SK-N-SH treated with all-trans-retinoic acid at 6 μM for 48 hours (cell line): ENCODE measurements at regions not wholly inside any gene's neighbourhood (a gene's known extent, or its start where the extent isn't known, plus 50 kb on each side); places are given as distances from the start of the nearest gene placed in this dataset.
A peak's percentile ranks its signal among the peaks of the same experiment; 100 is the strongest.

Source experiments
- ATAC-seq: fragments of 200-7000 bp; cut with Tn5 transposase; 3 replicates; pipeline ENCODE4 v1.9.1; 2020; ENCODE audit warnings: mild to moderate bottlenecking, moderate library complexity
- ARNTL ChIP-seq: fragments of 450-650 bp; formaldehyde crosslinking; IDR thresholded peaks from 2 replicates; pipeline ENCODE4 v1.5.0; 2020; ENCODE audit warnings: low read depth, mild to moderate bottlenecking, moderate library complexity, borderline replicate concordance
- BACH2 ChIP-seq: fragments of 250-450 bp; sonication (Bioruptor Pico); IDR thresholded peaks from 2 replicates; pipeline ENCODE4 v1.9.0; 2021; ENCODE audit warnings: mild to moderate bottlenecking, borderline replicate concordance
- CREB5 ChIP-seq: fragments of 250-450 bp; sonication (Bioruptor Pico); IDR thresholded peaks from 2 replicates; pipeline ENCODE4 v1.5.1; 2020; ENCODE audit warnings: low read depth, mild to moderate bottlenecking, moderate library complexity
- CSDC2 ChIP-seq: fragments of 250-450 bp; sonication (Bioruptor Pico); IDR thresholded peaks from 2 replicates; pipeline ENCODE4 v1.5.0; 2020; ENCODE audit warnings: mild to moderate bottlenecking, moderate library complexity
- CSRNP3 ChIP-seq: fragments of 250-450 bp; sonication (Bioruptor Pico); IDR thresholded peaks from 2 replicates; pipeline ENCODE4 v1.5.1; 2021; ENCODE audit warnings: mild to moderate bottlenecking, moderate library complexity
- ESRRG ChIP-seq: fragments of 250-450 bp; sonication (Bioruptor Pico); IDR thresholded peaks from 2 replicates; pipeline ENCODE4 v1.6.1; 2021; ENCODE audit warnings: mild to moderate bottlenecking
- GLIS3 ChIP-seq: fragments of 250-450 bp; sonication (Bioruptor Pico); IDR thresholded peaks from 2 replicates; pipeline ENCODE4 v1.5.0; 2020; ENCODE audit warnings: mild to moderate bottlenecking, moderate library complexity
- ISL1 ChIP-seq: fragments of 250-450 bp; sonication (Bioruptor Pico); IDR thresholded peaks from 2 replicates; pipeline ENCODE4 v2.1.2; 2022; ENCODE audit warnings: mild to moderate bottlenecking, moderate library complexity
- OSR1 ChIP-seq: fragments of 250-450 bp; sonication (Bioruptor Pico); IDR thresholded peaks from 2 replicates; pipeline ENCODE4 v1.8.0; 2022; ENCODE audit warnings: moderate library complexity, mild to moderate bottlenecking, inconsistent platforms
- PATZ1 ChIP-seq: fragments of 250-450 bp; sonication (Bioruptor Pico); IDR thresholded peaks from 2 replicates; pipeline ENCODE4 v1.8.0; 2020; ENCODE audit warnings: mild to moderate bottlenecking, moderate library complexity, borderline replicate concordance
- POU6F1 ChIP-seq: fragments of 250-450 bp; sonication (Bioruptor Pico); IDR thresholded peaks from 2 replicates; pipeline ENCODE4 v1.8.0; 2021; ENCODE audit warnings: low read depth, mild to moderate bottlenecking, moderate library complexity, borderline replicate concordance
- PPARA ChIP-seq: fragments of 250-450 bp; sonication (Bioruptor Pico); IDR thresholded peaks from 2 replicates; pipeline ENCODE4 v1.5.0; 2020; ENCODE audit warnings: mild to moderate bottlenecking, borderline replicate concordance
- RARB ChIP-seq: fragments of 250-450 bp; sonication (Bioruptor Pico); IDR thresholded peaks from 2 replicates; pipeline ENCODE4 v1.8.0; 2021; ENCODE audit warnings: mild to moderate bottlenecking, moderate library complexity
- TOX ChIP-seq: fragments of 250-450 bp; sonication (Bioruptor Pico); IDR thresholded peaks from 2 replicates; pipeline ENCODE4 v1.8.0; 2021; ENCODE audit warnings: mild to moderate bottlenecking, moderate library complexity, borderline replicate concordance
- TSHZ2 ChIP-seq: fragments of 250-450 bp; sonication (Bioruptor Pico); IDR thresholded peaks from 2 replicates; pipeline ENCODE4 v1.5.0; 2020; ENCODE audit warnings: mild to moderate bottlenecking, moderate library complexity
- ZFP3 ChIP-seq: fragments of 250-450 bp; sonication (Bioruptor Pico); IDR thresholded peaks from 2 replicates; pipeline ENCODE4 v1.5.0; 2020; ENCODE audit warnings: mild to moderate bottlenecking, moderate library complexity
- ZFP30 ChIP-seq: fragments of 450-650 bp; formaldehyde crosslinking; IDR thresholded peaks from 2 replicates; pipeline ENCODE4 v1.5.0; 2022; ENCODE audit warnings: mild to moderate bottlenecking, moderate library complexity
- ZNF565 ChIP-seq: fragments of 450-650 bp; formaldehyde crosslinking; conservative IDR thresholded peaks from 2 replicates; pipeline ENCODE4 v1.5.0; 2020; ENCODE audit warnings: low read depth, mild to moderate bottlenecking, moderate library complexity
- ZNF70 ChIP-seq: fragments of 450-650 bp; formaldehyde crosslinking; IDR thresholded peaks from 2 replicates; pipeline ENCODE4 v1.5.0; 2020; ENCODE audit warnings: mild to moderate bottlenecking, moderate library complexity
- ZNF8 ChIP-seq: fragments of 450-650 bp; formaldehyde crosslinking; IDR thresholded peaks from 2 replicates; pipeline ENCODE4 v1.5.0; 2020; ENCODE audit warnings: mild to moderate bottlenecking, moderate library complexity

- no peak for ATAC-seq
Measured at GRCh38 chr13:53241891-53242348, 213.3 kb downstream of the OLFM4 start.

GRCh38 chr13:53249236-53249635 lies 220.6 kb downstream of the OLFM4 start:
- ATAC-seq: no peak
- TF ChIP-seq RARB (CRISPR knock-in tag): no peak
- TF ChIP-seq ZFP3 (CRISPR knock-in tag): no peak
- TF ChIP-seq POU6F1 (CRISPR knock-in tag): no peak
- TF ChIP-seq CSDC2 (CRISPR knock-in tag): no peak
- no peak for TF ChIP-seq OSR1 (CRISPR knock-in tag)
- no peak for TF ChIP-seq GLIS3 (CRISPR knock-in tag)
- TF ChIP-seq ESRRG (CRISPR knock-in tag): no peak
- TF ChIP-seq ARNTL (CRISPR knock-in tag): no peak
- no peak for TF ChIP-seq ZNF8 (CRISPR knock-in tag)
- TF ChIP-seq CREB5: no peak
- no peak for TF ChIP-seq ZFP30 (CRISPR knock-in tag)

More at GRCh38 chr13:53241891-53242348, 213.3 kb downstream of the OLFM4 start:
- TF ChIP-seq ZNF565 (CRISPR knock-in tag): no peak
- TF ChIP-seq ESRRG (CRISPR knock-in tag): no peak

GRCh38 chr13:53250272-53250875 lies 221.8 kb downstream of the OLFM4 start:
- peak; percentile 95 for ATAC-seq
- TF ChIP-seq ZNF70 (CRISPR knock-in tag): no peak
- TF ChIP-seq TOX (CRISPR knock-in tag): no peak
- TF ChIP-seq ESRRG (CRISPR knock-in tag): no peak
- TF ChIP-seq CSDC2 (CRISPR knock-in tag): no peak
- no peak for TF ChIP-seq PATZ1 (CRISPR knock-in tag)
- no peak for TF ChIP-seq TSHZ2 (CRISPR knock-in tag)
- no peak for TF ChIP-seq ZNF565 (CRISPR knock-in tag)
- no peak for TF ChIP-seq POU6F1 (CRISPR knock-in tag)

- TF ChIP-seq CSRNP3: no peak
- TF ChIP-seq PPARA: no peak
- TF ChIP-seq ZNF565 (CRISPR knock-in tag): no peak
- TF ChIP-seq ESRRG (CRISPR knock-in tag): no peak
- no peak for TF ChIP-seq CSDC2 (CRISPR knock-in tag)
- no peak for TF ChIP-seq ZNF70 (CRISPR knock-in tag)
- no peak for TF ChIP-seq ZFP3 (CRISPR knock-in tag)
- TF ChIP-seq TOX (CRISPR knock-in tag): no peak
- TF ChIP-seq ISL1 (CRISPR knock-in tag): no peak
- TF ChIP-seq ZNF8 (CRISPR knock-in tag): no peak
- no peak for TF ChIP-seq PATZ1 (CRISPR knock-in tag)
- TF ChIP-seq BACH2 (CRISPR knock-in tag): no peak
- no peak for TF ChIP-seq ZFP30 (CRISPR knock-in tag)
- no peak for ATAC-seq
Measured at GRCh38 chr13:53250977-53251376, 222.4 kb downstream of the OLFM4 start.
